HUES6 (cell line): ENCODE measurements at regions not wholly inside any gene's neighbourhood (a gene's known extent, or its start where the extent isn't known, plus 50 kb on each side); places are given as distances from the start of the nearest gene placed in this dataset.

ENCODE experiments used
- H3K27ac ChIP-seq: 2 replicates; pipeline ENCODE4 v1.7.0; 2013; ENCODE audit warnings: low read depth, mild to moderate bottlenecking, low read length, inconsistent platforms
- H3K27me3 ChIP-seq: 2 replicates; pipeline ENCODE4 v1.6.1; 2013; ENCODE audit warnings: low read length; ENCODE audit not compliant: control insufficient read depth, insufficient read depth
- H3K36me3 ChIP-seq: 2 replicates; pipeline ENCODE4 v1.6.1; 2013; ENCODE audit warnings: low read length; ENCODE audit not compliant: control insufficient read depth, insufficient read depth
- H3K4me1 ChIP-seq: 2 replicates; pipeline ENCODE4 v1.6.1; 2013; ENCODE audit warnings: low read length; ENCODE audit not compliant: control insufficient read depth, insufficient read depth
- H3K4me3 ChIP-seq: 2 replicates; pipeline ENCODE4 v1.5.1; 2013; ENCODE audit warnings: low read depth, low read length
- H3K9ac ChIP-seq: one replicate; pipeline ENCODE4 v1.6.1; 2013; ENCODE audit warnings: mild to moderate bottlenecking, low read length
- H3K9me3 ChIP-seq: 2 replicates; pipeline ENCODE4 v1.6.1; 2013; ENCODE audit warnings: low read depth, low read length; ENCODE audit not compliant: control insufficient read depth, insufficient read depth

DNA sequence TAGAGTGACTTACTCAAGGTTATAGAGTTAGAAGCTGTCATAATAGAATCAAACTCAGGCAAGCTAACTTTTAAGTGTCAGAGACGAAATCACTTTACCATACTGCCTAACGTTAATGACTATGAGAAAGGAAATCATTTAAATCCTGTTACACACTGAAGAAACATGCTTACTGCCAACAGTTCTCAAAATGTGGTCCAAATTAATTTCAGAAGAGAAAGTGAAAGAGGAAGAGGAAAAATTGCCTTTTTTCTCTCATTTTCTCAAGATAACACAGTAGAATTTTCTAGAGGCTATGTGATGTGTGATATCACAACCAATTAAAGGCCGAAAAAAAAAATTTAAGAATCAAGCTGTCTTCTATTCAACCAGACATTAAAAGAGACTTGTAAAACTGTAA is 1362.7 kb upstream of the CHAC2 start:
- H3K27ac ChIP-seq, result no peak overlapping the region
- H3K36me3 ChIP-seq, result no peaks in the 10 kb centered on the region
- H3K4me1 ChIP-seq, result peaks cover 5% of the 10 kb centered on the region; the same call in 1 of the 2 replicates
- no peak overlapping the region for H3K4me3 ChIP-seq
- H3K9me3 ChIP-seq, result no peaks in the 10 kb centered on the region
- H3K9ac ChIP-seq, result no peak overlapping the region
- no peaks in the 10 kb centered on the region for H3K27me3 ChIP-seq

DNA sequence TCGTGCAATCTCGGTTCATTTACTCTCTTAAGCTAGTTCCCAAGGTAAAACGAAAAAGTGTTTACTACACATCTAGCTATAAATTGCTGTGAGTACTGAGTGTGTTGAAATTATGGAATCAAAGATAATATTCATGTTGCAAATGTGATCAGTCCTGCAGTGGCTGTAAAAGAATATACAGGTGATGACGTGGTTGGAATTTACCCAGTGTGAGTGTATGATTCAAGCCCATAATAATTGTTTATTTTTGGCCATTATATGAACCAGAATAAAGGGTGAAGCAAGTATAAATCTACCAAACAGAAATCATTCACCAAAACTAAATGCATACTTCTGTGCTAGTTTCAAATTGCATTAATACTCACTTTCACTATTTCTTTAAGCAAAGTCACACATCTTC is 1363.6 kb upstream of the CHAC2 start:
- H3K9me3 ChIP-seq, result no peaks in the 10 kb centered on the region
- no peaks in the 10 kb centered on the region for H3K27me3 ChIP-seq

DNA sequence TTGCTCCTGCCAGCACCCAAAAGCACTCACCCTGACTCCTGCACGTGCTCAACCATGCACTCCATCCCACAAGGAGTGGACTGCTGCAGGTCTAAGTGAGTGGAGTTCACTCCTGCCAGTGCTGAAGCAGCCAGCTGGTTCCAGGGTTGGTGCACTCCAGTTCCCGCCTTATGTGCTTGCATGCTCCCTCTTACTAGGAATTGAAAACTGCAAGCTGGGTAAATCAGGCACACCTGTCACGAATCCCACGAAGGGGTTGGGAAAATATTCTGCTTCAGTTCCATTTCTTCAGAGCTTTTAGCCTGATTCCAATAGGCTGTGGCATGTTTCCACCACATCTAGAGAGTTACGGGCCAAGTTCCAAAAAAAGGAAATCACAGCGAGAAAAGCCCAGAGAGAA is 1365.5 kb upstream of the CHAC2 start:
- Histone ChIP-seq H3K9me3 (no peaks in the 10 kb centered on the region), H3K27me3 (no peaks in the 10 kb centered on the region), H3K27ac (no peak overlapping the region), H3K4me1 (no peaks in the 10 kb centered on the region), H3K36me3 (no peaks in the 10 kb centered on the region), H3K9ac (no peak overlapping the region), H3K4me3 (no peak overlapping the region)

More for the DNA sequence above, 1363.6 kb upstream of the CHAC2 start:
- H3K9ac ChIP-seq, result no peak overlapping the region
- H3K27ac ChIP-seq, result no peak overlapping the region
- H3K36me3 ChIP-seq, result no peaks in the 10 kb centered on the region
- H3K4me1 ChIP-seq, result no peaks in the 10 kb centered on the region
- H3K4me3 ChIP-seq, result no peak overlapping the region

DNA sequence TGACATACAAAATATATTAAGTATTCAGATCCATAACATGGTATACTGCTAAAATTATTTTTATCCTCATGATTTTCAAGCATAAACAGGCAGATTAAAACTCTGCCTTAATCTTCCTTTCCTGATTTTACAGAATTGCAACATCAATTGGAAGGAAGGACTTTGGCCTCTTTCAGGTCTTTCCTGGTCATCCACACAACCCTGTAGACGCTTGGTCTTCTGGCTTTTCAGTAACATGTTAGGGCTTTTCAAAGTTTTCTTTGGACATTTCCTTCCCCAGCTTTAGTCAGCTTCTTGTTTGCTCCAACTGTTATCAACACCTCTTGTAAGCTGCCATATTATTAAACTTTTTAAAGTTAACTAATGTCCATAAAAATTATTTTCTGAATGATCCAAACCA is 1364.9 kb upstream of the NRXN1 start:
- Histone ChIP-seq H3K27me3 (no peaks in the 10 kb centered on the region), H3K4me1 (no peaks in the 10 kb centered on the region), H3K9me3 (no peaks in the 10 kb centered on the region), H3K9ac (no peak overlapping the region), H3K4me3 (no peak overlapping the region), H3K27ac (no peak overlapping the region), H3K36me3 (no peaks in the 10 kb centered on the region)

DNA sequence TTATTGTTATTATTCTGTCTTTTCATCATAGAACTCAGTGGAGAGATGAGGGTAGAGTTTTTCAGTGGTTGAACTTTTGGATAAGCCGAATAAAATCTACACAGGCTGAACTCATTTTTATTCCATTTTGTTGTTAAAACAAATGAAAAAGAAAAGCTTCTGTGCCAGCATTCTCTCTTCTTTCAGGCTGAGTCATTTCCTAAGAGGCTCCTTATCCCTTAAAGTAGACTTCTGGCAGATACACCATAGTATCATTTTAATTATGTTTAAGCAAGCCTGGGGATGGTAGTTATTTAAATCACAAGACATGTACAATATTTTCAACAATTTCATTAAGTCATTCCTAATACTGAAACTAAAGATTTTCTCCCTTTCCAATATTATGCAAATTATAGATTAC is 1364.0 kb upstream of the NRXN1 start:
- no peak overlapping the region for H3K27ac ChIP-seq
- no peak overlapping the region for H3K4me3 ChIP-seq
- no peaks in the 10 kb centered on the region for H3K36me3 ChIP-seq
- H3K4me1 ChIP-seq, result no peaks in the 10 kb centered on the region
- H3K27me3 ChIP-seq, result no peaks in the 10 kb centered on the region
- H3K9ac ChIP-seq, result no peak overlapping the region
- no peaks in the 10 kb centered on the region for H3K9me3 ChIP-seq

GRCh38 chr2:52391621-52392020 is 1359.7 kb upstream of the NRXN1 start:
- Histone ChIP-seq H3K4me3 (no peak overlapping the region), H3K4me1 (peaks cover 8% of the 10 kb centered on the region; the same call in 1 of the 2 replicates)

DNA sequence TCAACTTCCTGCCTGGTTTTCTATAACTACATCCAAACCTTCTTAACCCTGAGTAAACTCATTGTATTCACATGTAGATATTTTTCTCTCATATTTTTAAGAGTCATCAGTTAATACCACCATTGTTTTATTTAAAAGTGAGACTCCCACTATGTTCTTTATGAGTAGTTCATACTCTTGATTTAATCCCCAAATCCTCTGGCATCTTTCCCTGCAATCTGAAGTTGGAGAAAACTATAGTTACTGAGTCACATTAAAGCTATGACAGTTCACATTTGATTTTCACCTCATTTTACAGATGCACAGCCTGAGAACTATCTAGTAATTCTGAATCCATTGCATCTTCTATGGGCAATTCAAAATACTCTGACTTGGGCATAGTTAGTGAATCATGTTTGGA is 1358.7 kb upstream of the NRXN1 start:
- H3K27ac ChIP-seq, result no peak overlapping the region
- no peaks in the 10 kb centered on the region for H3K36me3 ChIP-seq
- H3K4me1 ChIP-seq, result peaks cover 8% of the 10 kb centered on the region; the same call in 1 of the 2 replicates
- no peak overlapping the region for H3K4me3 ChIP-seq
- H3K9ac ChIP-seq, result no peak overlapping the region
- H3K9me3 ChIP-seq, result no peaks in the 10 kb centered on the region
- H3K27me3 ChIP-seq, result no peaks in the 10 kb centered on the region

More at GRCh38 chr2:52391621-52392020, 1359.7 kb upstream of the NRXN1 start:
- Histone ChIP-seq H3K36me3 (no peaks in the 10 kb centered on the region), H3K9me3 (no peaks in the 10 kb centered on the region), H3K27me3 (no peaks in the 10 kb centered on the region), H3K27ac (no peak overlapping the region), H3K9ac (no peak overlapping the region)

DNA sequence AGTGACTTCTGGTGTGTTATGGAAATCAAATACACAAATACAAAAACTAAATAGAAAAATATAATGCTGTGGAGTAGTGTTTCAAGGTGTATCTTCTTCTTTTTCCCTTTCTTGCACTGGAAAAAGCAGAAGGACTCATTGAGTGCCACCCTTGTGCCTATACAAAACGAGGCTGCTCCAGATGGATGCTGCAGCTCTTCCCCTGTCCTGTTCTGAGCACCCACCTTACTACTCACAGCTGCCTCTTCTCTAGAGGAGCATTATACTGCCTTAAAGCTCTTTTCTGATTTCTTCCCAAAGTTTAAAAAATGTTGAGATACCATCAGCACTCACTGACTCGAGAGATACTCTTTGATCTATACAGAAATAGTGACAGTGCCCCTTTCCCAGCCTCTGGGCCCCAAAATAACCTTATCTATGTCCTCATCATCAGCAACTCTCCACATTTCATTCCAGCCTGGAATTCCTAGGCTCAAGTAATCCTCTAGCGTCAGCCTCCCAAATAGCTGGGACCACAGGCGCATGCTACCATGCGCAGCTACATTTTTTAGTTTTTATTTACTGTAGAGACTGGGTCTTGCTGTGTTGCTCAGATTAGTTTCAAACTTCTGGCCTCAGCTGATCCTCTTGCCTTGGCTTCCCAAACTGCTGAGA is 1356.1 kb upstream of the NRXN1 start:
- Histone ChIP-seq H3K9me3 (no peaks in the 10 kb centered on the region), H3K27ac (no peak overlapping the region), H3K4me1 (peaks cover 8% of the 10 kb centered on the region; the same call in 1 of the 2 replicates), H3K4me3 (no peak overlapping the region), H3K36me3 (peaks cover 3% of the 10 kb centered on the region; the same call in 1 of the 2 replicates), H3K9ac (no peak overlapping the region), H3K27me3 (no peaks in the 10 kb centered on the region)

DNA sequence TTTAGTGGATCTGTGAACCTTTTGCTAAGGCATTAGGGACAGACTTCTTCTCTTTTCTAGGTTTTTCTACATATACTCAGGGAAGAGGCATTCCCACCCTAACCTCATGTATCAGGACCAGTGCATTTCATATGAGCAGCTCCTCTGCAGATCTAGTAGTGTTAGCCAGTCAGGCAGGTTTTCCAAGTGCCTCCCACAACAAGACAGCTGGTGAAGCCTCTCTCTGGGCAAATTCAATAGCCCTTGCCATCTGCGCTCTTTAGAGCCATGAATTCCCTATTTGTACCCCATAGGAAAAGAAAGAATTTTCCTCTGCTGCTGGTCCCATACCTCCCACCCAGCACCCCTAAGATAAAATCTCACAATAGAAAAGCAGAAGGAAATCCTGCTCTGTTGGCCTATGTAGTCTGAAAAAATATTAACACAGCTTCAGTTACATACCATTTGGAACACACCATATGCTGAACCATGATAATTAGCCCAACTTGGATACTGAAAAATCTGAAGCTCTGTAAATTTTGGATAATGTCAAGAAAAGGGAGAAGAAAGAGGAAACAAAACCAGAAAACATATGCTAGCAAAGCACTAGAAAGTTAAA is 1354.6 kb upstream of the NRXN1 start:
- no peak overlapping the region for H3K4me3 ChIP-seq

DNA sequence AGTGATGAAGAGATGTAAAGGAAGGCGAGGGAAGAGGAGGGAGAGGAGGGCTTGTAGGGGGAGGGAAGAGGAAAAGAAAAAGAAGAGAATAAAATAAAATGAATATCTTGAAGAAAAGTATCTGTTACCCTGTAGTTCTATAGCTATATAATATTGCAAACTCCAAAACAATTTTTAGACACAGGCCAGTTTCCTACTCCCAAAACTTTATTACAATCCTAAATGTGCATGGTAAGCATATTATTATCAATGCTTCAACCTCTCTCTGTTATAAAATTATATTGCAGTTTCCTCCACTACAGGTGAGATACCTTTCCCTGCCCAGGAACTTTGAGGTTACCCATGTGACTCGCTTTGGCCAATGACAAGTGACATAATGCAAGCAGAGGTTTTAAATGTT is 1351.6 kb upstream of the NRXN1 start:
- peaks cover 8% of the 10 kb centered on the region; the same call in 1 of the 2 replicates for H3K4me1 ChIP-seq
- H3K36me3 ChIP-seq, result peaks cover 3% of the 10 kb centered on the region; the same call in 1 of the 2 replicates
- H3K9ac ChIP-seq, result no peak overlapping the region
- no peaks in the 10 kb centered on the region for H3K27me3 ChIP-seq
- H3K4me3 ChIP-seq, result no peak overlapping the region
- no peak overlapping the region for H3K27ac ChIP-seq
- H3K9me3 ChIP-seq, result no peaks in the 10 kb centered on the region

More for the DNA sequence above, 1354.6 kb upstream of the NRXN1 start:
- no peak overlapping the region for H3K27ac ChIP-seq
- no peak overlapping the region for H3K9ac ChIP-seq
- no peaks in the 10 kb centered on the region for H3K9me3 ChIP-seq
- H3K36me3 ChIP-seq, result peaks cover 3% of the 10 kb centered on the region; the same call in 1 of the 2 replicates
- H3K4me1 ChIP-seq, result peaks cover 8% of the 10 kb centered on the region; the same call in 1 of the 2 replicates
- H3K27me3 ChIP-seq, result no peaks in the 10 kb centered on the region

DNA sequence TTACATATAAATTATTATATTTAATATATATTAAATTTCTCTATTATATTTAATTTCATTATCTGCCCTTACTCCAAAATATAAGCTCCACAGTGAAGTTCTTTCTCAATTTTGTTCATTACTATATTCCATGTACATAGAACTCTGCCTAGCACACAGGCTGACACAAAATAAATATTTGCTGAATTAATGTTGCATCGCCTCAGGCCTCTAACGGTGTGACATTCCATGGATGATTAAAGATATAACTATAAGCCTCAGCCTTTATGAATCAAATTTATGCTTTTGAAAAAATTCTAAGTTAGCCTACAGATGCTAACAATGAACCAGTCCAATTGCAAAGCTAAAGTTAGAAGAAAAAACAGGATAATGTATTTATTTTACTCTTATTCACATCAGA is 1337.2 kb upstream of the NRXN1 start:
- Histone ChIP-seq H3K4me3 (no peak overlapping the region), H3K27me3 (no peaks in the 10 kb centered on the region), H3K9ac (no peak overlapping the region), H3K4me1 (no peaks in the 10 kb centered on the region), H3K36me3 (peaks cover 16% of the 10 kb centered on the region; the same call in 1 of the 2 replicates), H3K9me3 (no peaks in the 10 kb centered on the region), H3K27ac (no peak overlapping the region)
